GM23248 (cell line): ENCODE measurements at regions not wholly inside any gene's neighbourhood (a gene's known extent, or its start where the extent isn't known, plus 50 kb on each side); places are given as distances from the start of the nearest gene placed in this dataset.

Source experiments
- EZH2 ChIP-seq: fragments of 200-600 bp; sonication (generic); IDR thresholded peaks from 2 replicates; pipeline ENCODE4 v1.6.1; 2018; ENCODE audit warnings: antibody characterized with exemption, mild to moderate bottlenecking; ENCODE audit not compliant: insufficient read depth, poor library complexity, severe bottlenecking
- EZH2phosphoT487 ChIP-seq: fragments of 200-600 bp; sonication (generic); IDR thresholded peaks from 2 replicates; pipeline ENCODE4 v1.6.1; 2018; ENCODE audit warnings: antibody characterized with exemption, moderate library complexity, mild to moderate bottlenecking, low read depth; ENCODE audit not compliant: insufficient read depth

GRCh38 chr4:8795140-8795539 lies 76.5 kb downstream of the HMX1 start:
- TF ChIP-seq EZH2: no peak
- no peak for TF ChIP-seq EZH2phosphoT487
